Body of pancreas (tissue), 4 donors: ENCODE measurements at regions not wholly inside any gene's neighbourhood (a gene's known extent, or its start where the extent isn't known, plus 50 kb on each side); places are given as distances from the start of the nearest gene placed in this dataset.

Experiments
- CTCF ChIP-seq, 7 experiments: fragments of 450-650 bp in 4 of 7; fragments of 200-600 bp in 3 of 7; sonication (generic) in 3 of 7; IDR thresholded peaks; one replicate each; pipeline ENCODE4 v1.5.1; 2016 to 2019; ENCODE audit warnings: antibody characterized with exemption in 7 of 7
- POLR2A ChIP-seq, 3 donors: fragments of 450-650 bp; IDR thresholded peaks; one replicate each; pipeline ENCODE4 v1.6.1; 2016; ENCODE audit warnings: antibody characterized with exemption in 3 of 3, mild to moderate bottlenecking in 2 of 3

- TF ChIP-seq CTCF (IDR thresholded peaks at IDR 0.05) (no peak), POLR2A (IDR thresholded peaks at IDR 0.05) (no peak)
Observed at GRCh38 chr2:54394392-54394791, 61.7 kb upstream of the SPTBN1 start.
